Esophagus muscularis mucosa (tissue), 3 donors: ENCODE measurements at regions not wholly inside any gene's neighbourhood (a gene's known extent, or its start where the extent isn't known, plus 50 kb on each side); places are given as distances from the start of the nearest gene placed in this dataset.

Source experiments
- CTCF ChIP-seq, 3 experiments: fragments of 200-600 bp in 2 of 3; fragments of 450-650 bp in 1 of 3; sonication (generic) in 2 of 3; IDR thresholded peaks; one replicate each; pipeline ENCODE4 v1.5.1; 2017 to 2019; ENCODE audit warnings: antibody characterized with exemption in 3 of 3, mild to moderate bottlenecking in 2 of 3, moderate library complexity in 1 of 3
- EP300 ChIP-seq: sonication (generic); formaldehyde crosslinking; IDR thresholded peaks from one replicate; pipeline ENCODE4 v1.6.1; 2017; ENCODE audit warnings: antibody characterized with exemption

- no peak for TF ChIP-seq CTCF (IDR thresholded peaks at IDR 0.05)
- TF ChIP-seq EP300, result no peak
Observed at GRCh38 chr1:118397496-118397859, 212.4 kb upstream of the SPAG17 start.
